ENCODE measurements at regions not wholly inside any gene's neighbourhood (a gene's known extent, or its start where the extent isn't known, plus 50 kb on each side); places are given as distances from the start of the nearest gene placed in this dataset.
A peak's percentile ranks its signal among the peaks of the same experiment; 100 is the strongest.

DNA sequence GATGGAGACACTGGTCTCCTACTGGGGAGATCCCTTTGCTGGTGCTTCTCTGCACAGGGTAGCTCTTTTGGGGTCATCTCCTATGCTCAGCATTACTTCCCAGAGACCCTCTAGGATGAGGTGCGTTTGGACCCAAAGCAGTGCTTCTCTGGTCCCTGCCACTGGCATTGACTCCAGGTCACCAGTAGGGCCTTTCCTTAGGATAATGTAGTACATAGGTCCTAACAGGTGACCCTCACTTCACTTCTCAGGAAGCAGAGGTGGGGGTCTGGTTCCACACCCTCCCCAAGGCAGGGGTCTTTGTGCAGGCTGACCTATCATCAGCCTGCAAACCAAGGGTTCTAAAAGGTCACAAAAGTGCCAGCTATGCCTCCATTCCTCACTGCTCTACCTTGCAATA, 145.8 kb upstream of the HS6ST1 start:
- no peaks in the 10 kb centered on the region for H3K4me1 ChIP-seq
- H3K36me3 ChIP-seq (ENCODE audit: low read depth, missing control alignments), result no peaks in the 10 kb centered on the region
- WGBS, 2 donors, result 94 to 100% methylated on average over 1 of the region's 1 CpG
- H3K4me3 ChIP-seq, result no peak overlapping the region
- DNase-seq, result peak; percentile 9
- intact Hi-C loops (cut with DNase I; ENCODE audit: low total_unique reads), result no loop called here
- no peak overlapping the region for H3K27ac ChIP-seq
- no peaks in the 10 kb centered on the region for H3K9me3 ChIP-seq
- TF ChIP-seq, protein P1, sequence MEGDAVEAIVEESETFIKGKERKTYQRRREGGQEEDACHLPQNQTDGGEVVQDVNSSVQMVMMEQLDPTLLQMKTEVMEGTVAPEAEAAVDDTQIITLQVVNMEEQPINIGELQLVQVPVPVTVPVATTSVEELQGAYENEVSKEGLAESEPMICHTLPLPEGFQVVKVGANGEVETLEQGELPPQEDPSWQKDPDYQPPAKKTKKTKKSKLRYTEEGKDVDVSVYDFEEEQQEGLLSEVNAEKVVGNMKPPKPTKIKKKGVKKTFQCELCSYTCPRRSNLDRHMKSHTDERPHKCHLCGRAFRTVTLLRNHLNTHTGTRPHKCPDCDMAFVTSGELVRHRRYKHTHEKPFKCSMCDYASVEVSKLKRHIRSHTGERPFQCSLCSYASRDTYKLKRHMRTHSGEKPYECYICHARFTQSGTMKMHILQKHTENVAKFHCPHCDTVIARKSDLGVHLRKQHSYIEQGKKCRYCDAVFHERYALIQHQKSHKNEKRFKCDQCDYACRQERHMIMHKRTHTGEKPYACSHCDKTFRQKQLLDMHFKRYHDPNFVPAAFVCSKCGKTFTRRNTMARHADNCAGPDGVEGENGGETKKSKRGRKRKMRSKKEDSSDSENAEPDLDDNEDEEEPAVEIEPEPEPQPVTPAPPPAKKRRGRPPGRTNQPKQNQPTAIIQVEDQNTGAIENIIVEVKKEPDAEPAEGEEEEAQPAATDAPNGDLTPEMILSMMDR (IDR thresholded peaks at IDR 0.05), result no peak
- no peak for TF ChIP-seq POLR2A (IDR thresholded peaks at IDR 0.05)
- H3K27me3 ChIP-seq, result no peaks in the 10 kb centered on the region

DNA sequence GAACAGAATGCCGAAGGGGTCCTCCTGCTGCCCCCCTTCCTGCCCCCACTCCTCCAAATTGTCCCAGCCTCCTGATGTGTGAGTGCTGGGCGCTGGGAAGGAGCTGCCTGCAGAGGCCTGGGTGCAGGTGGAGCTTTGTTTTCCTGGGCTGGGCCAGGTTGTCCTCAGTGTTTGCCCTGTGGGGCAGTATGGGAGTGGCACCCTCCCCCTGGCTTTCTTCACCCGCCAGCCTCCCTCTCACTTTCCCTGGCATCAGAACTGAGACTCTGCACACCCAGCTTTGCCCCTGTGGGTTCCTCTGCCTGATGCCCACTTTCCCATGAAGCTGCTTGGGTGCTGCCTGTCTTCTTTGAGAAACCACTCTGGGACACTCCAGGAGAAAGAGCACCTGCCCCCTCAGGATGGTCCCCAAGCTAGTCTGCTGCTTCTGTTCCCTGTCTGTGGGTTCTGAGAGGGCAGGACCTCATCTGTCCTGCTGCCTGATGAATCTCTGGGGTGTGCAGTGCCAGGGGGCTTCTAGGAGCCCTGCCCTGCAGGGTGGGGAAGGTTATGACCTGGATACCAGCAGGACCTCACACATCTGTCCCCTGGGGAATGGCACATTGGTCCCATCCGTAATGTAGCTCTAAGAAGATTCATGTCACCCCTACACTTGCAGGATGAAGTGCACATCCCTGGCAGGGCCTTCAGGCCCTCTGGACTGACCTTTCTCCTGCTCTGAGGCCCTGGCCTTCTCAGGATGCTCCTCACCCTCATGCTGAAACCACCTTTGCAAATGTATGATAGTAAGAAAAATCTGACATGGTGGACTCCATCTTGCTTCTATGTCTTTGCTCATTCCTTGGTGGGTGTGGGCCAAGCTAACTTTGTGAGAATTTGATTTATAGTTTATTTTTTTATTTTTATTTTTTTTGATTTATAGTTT, 146.8 kb upstream of the HS6ST1 start:
- H3K27me3 ChIP-seq, result no peaks in the 10 kb centered on the region
- no peak for TF ChIP-seq POLR2A (IDR thresholded peaks at IDR 0.05)
- TF ChIP-seq, protein P1 (IDR thresholded peaks at IDR 0.05), result no peak
- H3K4me3 ChIP-seq, result no peak overlapping the region
- intact Hi-C loops (cut with DNase I; ENCODE audit: low total_unique reads), result no loop called here
- H3K36me3 ChIP-seq (ENCODE audit: low read depth, missing control alignments), result no peaks in the 10 kb centered on the region
- no peaks in the 10 kb centered on the region for H3K4me1 ChIP-seq
- WGBS, 2 donors, result 96 to 98% methylated on average over 4 of the region's 4 CpGs
- H3K9me3 ChIP-seq, result no peaks in the 10 kb centered on the region
- H3K27ac ChIP-seq, result no peak overlapping the region
- DNase-seq, result peak; percentile 7

DNA sequence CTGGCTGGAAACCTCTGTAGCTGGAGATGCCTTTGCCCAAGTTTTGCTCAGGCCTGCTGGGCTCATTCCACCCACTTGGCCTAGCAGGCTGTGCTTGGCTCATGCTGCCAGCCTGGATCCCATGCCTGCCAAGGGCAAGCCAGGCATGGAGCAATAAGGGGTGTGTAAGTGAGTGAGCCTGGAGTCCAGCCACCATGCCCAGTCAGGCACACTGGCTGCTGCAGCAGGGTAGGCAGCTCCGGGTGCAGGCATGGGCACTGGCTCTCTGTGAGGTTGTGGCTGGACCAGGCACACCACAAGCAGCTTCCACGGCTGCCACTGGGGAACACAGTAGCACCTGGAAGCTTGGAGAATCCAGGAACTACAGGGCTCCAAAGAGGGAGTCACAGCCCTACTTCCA, 147.7 kb upstream of the HS6ST1 start:
- Histone ChIP-seq H3K9me3 (no peaks in the 10 kb centered on the region), H3K4me3 (no peak overlapping the region), H3K27ac (no peak overlapping the region), H3K36me3 (ENCODE audit: low read depth, missing control alignments) (no peaks in the 10 kb centered on the region), H3K27me3 (no peaks in the 10 kb centered on the region), H3K4me1 (no peaks in the 10 kb centered on the region)
- WGBS, 2 donors, result 86% methylated on average over 2 of the region's 2 CpGs; no CpG with 5 or more reads in 1 of the 2 donors
- intact Hi-C loops (cut with DNase I; ENCODE audit: low total_unique reads), result no loop called here
- DNase-seq, result peak; percentile 12
- TF ChIP-seq, protein P1 (IDR thresholded peaks at IDR 0.05), result no peak
- TF ChIP-seq POLR2A (IDR thresholded peaks at IDR 0.05), result no peak

DNA sequence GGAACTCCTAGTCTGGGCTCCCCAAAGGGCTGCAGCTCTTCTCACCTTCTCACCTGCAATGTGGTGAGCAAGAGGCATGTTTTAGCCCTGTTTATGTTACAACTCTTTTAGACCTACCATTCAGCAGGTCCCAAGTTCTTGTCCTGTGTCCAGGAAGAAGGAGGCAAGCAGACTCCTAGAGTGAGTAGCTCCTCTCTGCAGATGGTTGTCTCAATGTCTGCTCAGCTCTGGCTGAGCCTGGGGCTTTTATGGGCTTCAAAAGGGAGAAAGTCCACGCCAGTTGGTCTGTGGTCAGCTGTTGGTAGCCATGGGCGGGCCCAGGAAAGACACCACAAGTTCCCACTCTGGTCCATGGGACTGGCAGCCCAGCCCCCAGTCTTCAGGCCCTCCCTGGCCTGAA, 148.1 kb upstream of the HS6ST1 start:
- Histone ChIP-seq H3K27ac (no peak overlapping the region), H3K9me3 (no peaks in the 10 kb centered on the region), H3K36me3 (ENCODE audit: low read depth, missing control alignments) (no peaks in the 10 kb centered on the region), H3K4me3 (no peak overlapping the region), H3K4me1 (no peaks in the 10 kb centered on the region), H3K27me3 (no peaks in the 10 kb centered on the region)
- WGBS, 2 donors, result 81 to 100% methylated on average over 2 of the region's 2 CpGs
- no peak for DNase-seq
- intact Hi-C loops (cut with DNase I; ENCODE audit: low total_unique reads), result no loop called here
- TF ChIP-seq, protein P1 (IDR thresholded peaks at IDR 0.05), result no peak
- TF ChIP-seq POLR2A (IDR thresholded peaks at IDR 0.05), result no peak

Measured in testis (tissue), 2 donors.